Kasumi-1 (cell line): ENCODE measurements at regions not wholly inside any gene's neighbourhood (a gene's known extent, or its start where the extent isn't known, plus 50 kb on each side); places are given as distances from the start of the nearest gene placed in this dataset.
"Not testable (repeated sequence)": the region's sequence is repeated elsewhere in the genome, so short reads cannot be mapped to it uniquely, and the experiment has no call there.

ENCODE experiments used
- DNase-seq, 2 experiments: peaks; one replicate each; lab custom pipeline; 2025; lab: John Stamatoyannopoulos, UW

- no peak for DNase-seq
Measured at GRCh38 chr7:131145770-131146169, 181.9 kb upstream of the MKLN1 start.

- no peak for DNase-seq
Measured at GRCh38 chr7:131147604-131148003, 180.1 kb upstream of the MKLN1 start.

GRCh38 chr7:131148258-131148657, 179.4 kb upstream of the MKLN1 start:
- DNase-seq, result no peak

GRCh38 chr7:131148708-131149428, 178.8 kb upstream of the MKLN1 start:
- DNase-seq, result no peak

GRCh38 chr7:131149429-131149773, 178.3 kb upstream of the MKLN1 start:
- no peak for DNase-seq

GRCh38 chr7:131149840-131150239, 177.8 kb upstream of the MKLN1 start:
- DNase-seq, result no peak

- DNase-seq, result no peak
Measured at GRCh38 chr7:131151034-131151433, 176.6 kb upstream of the MKLN1 start.

GRCh38 chr7:131152766-131153165, 174.9 kb upstream of the MKLN1 start:
- DNase-seq, result no peak

GRCh38 chr7:131154380-131154779, 173.3 kb upstream of the MKLN1 start:
- no peak for DNase-seq

GRCh38 chr7:131157530-131158243, 170.0 kb upstream of the MKLN1 start:
- DNase-seq, result no peak

- DNase-seq, result not testable (repeated sequence)
Measured at GRCh38 chr7:131158244-131158636, 169.4 kb upstream of the MKLN1 start.

GRCh38 chr7:131159961-131160361, 167.7 kb upstream of the MKLN1 start:
- no peak for DNase-seq

GRCh38 chr7:131161103-131161502, 166.6 kb upstream of the MKLN1 start:
- no peak for DNase-seq

- DNase-seq, result no peak
Measured at GRCh38 chr7:131164025-131164925, 163.4 kb upstream of the MKLN1 start.

GRCh38 chr7:131166066-131166465, 161.6 kb upstream of the MKLN1 start:
- no peak for DNase-seq

GRCh38 chr7:131170440-131171271, 157.0 kb upstream of the MKLN1 start:
- DNase-seq, result peak in 1 of 2 experiments; percentile 5

- no peak for DNase-seq
Measured at GRCh38 chr7:131173145-131173890, 154.4 kb upstream of the MKLN1 start.

- DNase-seq, result no peak
Measured at GRCh38 chr7:131174391-131174790, 153.3 kb upstream of the MKLN1 start.

- no peak for DNase-seq
Measured at GRCh38 chr7:131174855-131175254, 152.8 kb upstream of the MKLN1 start.

GRCh38 chr7:131182446-131183058, 145.1 kb upstream of the MKLN1 start:
- DNase-seq, result no peak

- no peak for DNase-seq
Measured at GRCh38 chr7:131183072-131183471, 144.6 kb upstream of the MKLN1 start.
